Loucy (cell line): ENCODE measurements at regions not wholly inside any gene's neighbourhood (a gene's known extent, or its start where the extent isn't known, plus 50 kb on each side); places are given as distances from the start of the nearest gene placed in this dataset.

ENCODE experiments used
- H2AFZ ChIP-seq: fragments of 200-600 bp; sonication (generic); 2 replicates; pipeline ENCODE4 v1.6.0; 2016; ENCODE audit warnings: antibody characterized with exemption, mild to moderate bottlenecking, low read length, moderate library complexity
- H3F3A ChIP-seq: fragments of 200-600 bp; 2 replicates; pipeline ENCODE4 v1.6.0; 2016; ENCODE audit warnings: antibody characterized with exemption, low read depth, mild to moderate bottlenecking
- H3K27me3 ChIP-seq: fragments of 200-600 bp; sonication (generic); 2 replicates; pipeline ENCODE4 v1.6.1; 2014; ENCODE audit warnings: low read length, mild to moderate bottlenecking; ENCODE audit not compliant: insufficient read depth, poor library complexity, severe bottlenecking
- H3K36me3 ChIP-seq: fragments of 200-600 bp; sonication (generic); 2 replicates; pipeline ENCODE4 v1.6.1; 2016; ENCODE audit warnings: low read length; ENCODE audit not compliant: insufficient read depth
- H3K4me1 ChIP-seq: fragments of 200-600 bp; sonication (generic); 2 replicates; pipeline ENCODE4 v1.5.1; 2014; ENCODE audit warnings: low read length, mild to moderate bottlenecking; ENCODE audit not compliant: insufficient read depth, poor library complexity, severe bottlenecking
- H3K4me2 ChIP-seq: fragments of 200-600 bp; sonication (generic); 2 replicates; pipeline ENCODE4 v1.6.0; 2014; ENCODE audit warnings: antibody characterized with exemption, low read length, low read depth, mild to moderate bottlenecking; ENCODE audit not compliant: poor library complexity, severe bottlenecking
- H3K4me3 ChIP-seq: fragments of 200-600 bp; sonication (generic); 2 replicates; pipeline ENCODE4 v1.5.1; 2014; ENCODE audit warnings: low read length, mild to moderate bottlenecking, mixed read lengths; ENCODE audit not compliant: poor library complexity, severe bottlenecking
- H3K79me2 ChIP-seq: fragments of 200-600 bp; sonication (generic); 2 replicates; pipeline ENCODE4 v1.6.1; 2014; ENCODE audit warnings: low read length; ENCODE audit not compliant: insufficient read depth
- H3K9ac ChIP-seq: fragments of 200-600 bp; sonication (generic); 2 replicates; pipeline ENCODE4 v1.6.0; 2014; ENCODE audit warnings: mild to moderate bottlenecking, low read depth, low read length, moderate library complexity; ENCODE audit not compliant: poor library complexity, severe bottlenecking
- H3K9me2 ChIP-seq: fragments of 200-600 bp; sonication (generic); replicated peaks from 2 replicates; pipeline ENCODE4 v1.6.1; 2016; ENCODE audit warnings: low read depth, low read length, mixed read lengths
- H3K9me3 ChIP-seq: fragments of 200-600 bp; sonication (generic); 2 replicates; pipeline ENCODE4 v1.6.1; 2014; ENCODE audit warnings: mild to moderate bottlenecking, antibody characterized with exemption, low read length, low read depth; ENCODE audit not compliant: insufficient read depth
- H4K20me1 ChIP-seq: fragments of 200-600 bp; sonication (generic); 2 replicates; pipeline ENCODE4 v1.6.0; 2014; ENCODE audit warnings: antibody characterized with exemption, low read length, mild to moderate bottlenecking; ENCODE audit not compliant: insufficient read depth, poor library complexity, severe bottlenecking
- EZH2phosphoT487 ChIP-seq: fragments of 200-600 bp; IDR thresholded peaks from 2 replicates; pipeline ENCODE4 v1.6.1; 2018; ENCODE audit warnings: antibody characterized with exemption, mild to moderate bottlenecking, moderate library complexity, borderline replicate concordance
- TF ChIP-seq, protein P1 (sequence below): fragments of 200-600 bp; sonication (generic); conservative IDR thresholded peaks from 2 replicates; pipeline ENCODE4 v1.5.1; 2014; ENCODE audit warnings: mild to moderate bottlenecking, antibody characterized with exemption, low read length

DNA sequence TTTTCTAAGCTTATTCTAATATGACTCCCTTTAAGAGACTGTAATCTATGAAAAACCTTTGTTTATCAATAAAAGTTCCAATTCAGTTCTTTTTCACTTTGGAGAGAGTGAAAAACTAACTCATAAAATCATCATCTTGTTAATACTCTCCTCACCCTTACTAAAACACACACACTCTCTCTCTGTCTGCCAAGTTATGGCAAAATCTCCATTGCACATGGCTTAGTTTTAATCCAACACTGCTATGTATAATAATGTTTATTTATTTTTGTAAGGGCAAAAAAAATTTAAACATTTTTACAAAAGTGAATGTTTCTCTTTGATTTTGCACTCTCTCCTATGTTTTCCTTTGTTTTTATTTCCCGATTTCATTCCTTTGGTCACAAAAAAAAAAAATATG is 253.2 kb downstream of the BMP7 start:
- no peak overlapping the region for H2AFZ ChIP-seq
- H3K9me2 ChIP-seq, result no peaks in the 10 kb centered on the region
- no peaks in the 10 kb centered on the region for H3K9me3 ChIP-seq
- H3K4me1 ChIP-seq, result no peaks in the 10 kb centered on the region
- no peaks in the 10 kb centered on the region for H4K20me1 ChIP-seq
- no peak overlapping the region for H3K4me2 ChIP-seq
- no peak overlapping the region for H3K4me3 ChIP-seq
- no peaks in the 10 kb centered on the region for H3F3A ChIP-seq
- no peaks in the 10 kb centered on the region for H3K79me2 ChIP-seq
- H3K27me3 ChIP-seq, result no peaks in the 10 kb centered on the region
- H3K36me3 ChIP-seq, result no peaks in the 10 kb centered on the region
- H3K9ac ChIP-seq, result no peak overlapping the region
- no peak for TF ChIP-seq EZH2phosphoT487
- TF ChIP-seq, protein P1, sequence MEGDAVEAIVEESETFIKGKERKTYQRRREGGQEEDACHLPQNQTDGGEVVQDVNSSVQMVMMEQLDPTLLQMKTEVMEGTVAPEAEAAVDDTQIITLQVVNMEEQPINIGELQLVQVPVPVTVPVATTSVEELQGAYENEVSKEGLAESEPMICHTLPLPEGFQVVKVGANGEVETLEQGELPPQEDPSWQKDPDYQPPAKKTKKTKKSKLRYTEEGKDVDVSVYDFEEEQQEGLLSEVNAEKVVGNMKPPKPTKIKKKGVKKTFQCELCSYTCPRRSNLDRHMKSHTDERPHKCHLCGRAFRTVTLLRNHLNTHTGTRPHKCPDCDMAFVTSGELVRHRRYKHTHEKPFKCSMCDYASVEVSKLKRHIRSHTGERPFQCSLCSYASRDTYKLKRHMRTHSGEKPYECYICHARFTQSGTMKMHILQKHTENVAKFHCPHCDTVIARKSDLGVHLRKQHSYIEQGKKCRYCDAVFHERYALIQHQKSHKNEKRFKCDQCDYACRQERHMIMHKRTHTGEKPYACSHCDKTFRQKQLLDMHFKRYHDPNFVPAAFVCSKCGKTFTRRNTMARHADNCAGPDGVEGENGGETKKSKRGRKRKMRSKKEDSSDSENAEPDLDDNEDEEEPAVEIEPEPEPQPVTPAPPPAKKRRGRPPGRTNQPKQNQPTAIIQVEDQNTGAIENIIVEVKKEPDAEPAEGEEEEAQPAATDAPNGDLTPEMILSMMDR, result no peak

DNA sequence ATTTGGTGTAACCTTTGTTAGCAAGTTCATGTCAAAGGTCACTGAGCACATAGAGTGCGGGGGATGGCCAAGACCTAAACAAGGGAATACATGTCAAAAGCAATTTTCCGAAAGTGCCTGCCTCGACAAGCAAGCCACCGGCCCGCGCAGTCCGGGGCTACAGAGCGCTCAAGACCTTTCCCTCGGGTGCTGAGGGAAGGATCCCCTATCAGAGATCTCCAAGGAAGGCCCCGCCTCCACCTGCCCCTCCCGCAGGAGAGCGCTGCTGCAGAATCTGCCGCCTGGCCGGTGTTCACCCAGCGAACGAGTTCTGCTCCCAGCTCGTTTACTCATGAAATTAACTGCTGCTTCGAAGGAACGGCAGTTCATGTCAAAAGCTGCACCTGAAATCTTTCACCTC is 252.7 kb downstream of the BMP7 start:
- Histone ChIP-seq H2AFZ (no peak overlapping the region), H3K9ac (no peak overlapping the region)

DNA sequence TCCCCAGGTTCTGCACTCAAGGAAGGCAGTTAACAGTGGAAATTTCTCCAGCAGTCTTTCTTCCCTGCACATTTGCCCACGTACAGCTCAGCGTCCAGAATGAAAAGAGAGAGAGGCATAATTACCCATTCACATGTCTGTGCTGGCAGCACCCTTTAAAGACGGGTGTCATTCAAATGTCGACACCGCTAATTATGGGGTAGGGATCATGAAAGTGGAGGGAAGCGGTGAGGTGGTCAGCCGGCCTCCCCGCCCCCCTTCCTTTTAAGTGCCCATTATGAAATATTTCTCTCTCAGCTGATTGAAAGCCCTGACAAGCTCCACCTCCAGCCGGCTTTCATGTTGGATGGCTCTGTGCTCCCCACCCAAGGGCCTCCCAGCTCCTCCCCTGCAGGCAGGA is 246.1 kb downstream of the BMP7 start:
- no peaks in the 10 kb centered on the region for H3K9me3 ChIP-seq
- no peaks in the 10 kb centered on the region for H3K4me1 ChIP-seq
- H3K4me3 ChIP-seq, result no peak overlapping the region
- H3F3A ChIP-seq, result no peaks in the 10 kb centered on the region
- no peaks in the 10 kb centered on the region for H3K36me3 ChIP-seq
- no peak overlapping the region for H2AFZ ChIP-seq
- no peaks in the 10 kb centered on the region for H4K20me1 ChIP-seq
- no peaks in the 10 kb centered on the region for H3K27me3 ChIP-seq
- no peak for TF ChIP-seq EZH2phosphoT487
- TF ChIP-seq, protein P1, result no peak
- no peak overlapping the region for H3K9ac ChIP-seq
- H3K4me2 ChIP-seq, result no peak overlapping the region
- H3K9me2 ChIP-seq, result no peaks in the 10 kb centered on the region
- H3K79me2 ChIP-seq, result no peaks in the 10 kb centered on the region

More for the DNA sequence above, 252.7 kb downstream of the BMP7 start:
- no peaks in the 10 kb centered on the region for H3K4me1 ChIP-seq
- no peak overlapping the region for H3K4me3 ChIP-seq
- no peaks in the 10 kb centered on the region for H3K9me2 ChIP-seq
- H4K20me1 ChIP-seq, result no peaks in the 10 kb centered on the region
- no peaks in the 10 kb centered on the region for H3F3A ChIP-seq
- H3K9me3 ChIP-seq, result no peaks in the 10 kb centered on the region
- no peaks in the 10 kb centered on the region for H3K27me3 ChIP-seq
- no peaks in the 10 kb centered on the region for H3K79me2 ChIP-seq
- no peak overlapping the region for H3K4me2 ChIP-seq
- TF ChIP-seq, protein P1, result no peak
- TF ChIP-seq EZH2phosphoT487, result no peak
- no peaks in the 10 kb centered on the region for H3K36me3 ChIP-seq
